HFF-Myc (cell line): ENCODE measurements at regions not wholly inside any gene's neighbourhood (a gene's known extent, or its start where the extent isn't known, plus 50 kb on each side); places are given as distances from the start of the nearest gene placed in this dataset.

ENCODE experiments used
- DNase-seq: peaks from one replicate; pipeline ENCODE4 v3.0.0-alpha.2; 2011; ENCODE audit warnings: low read depth; ENCODE audit errors: extremely low read depth
- H3K4me3 ChIP-seq: replicated peaks from 2 replicates; pipeline ENCODE4 v1.5.1; 2011; ENCODE audit warnings: low read depth, mild to moderate bottlenecking, control low read depth, low read length
- TF ChIP-seq, protein P1 (sequence below): IDR thresholded peaks from 2 replicates; pipeline ENCODE4 v1.5.1; 2012; ENCODE audit warnings: mild to moderate bottlenecking, low read depth, low read length, control low read depth; ENCODE audit errors: missing control alignments

DNA sequence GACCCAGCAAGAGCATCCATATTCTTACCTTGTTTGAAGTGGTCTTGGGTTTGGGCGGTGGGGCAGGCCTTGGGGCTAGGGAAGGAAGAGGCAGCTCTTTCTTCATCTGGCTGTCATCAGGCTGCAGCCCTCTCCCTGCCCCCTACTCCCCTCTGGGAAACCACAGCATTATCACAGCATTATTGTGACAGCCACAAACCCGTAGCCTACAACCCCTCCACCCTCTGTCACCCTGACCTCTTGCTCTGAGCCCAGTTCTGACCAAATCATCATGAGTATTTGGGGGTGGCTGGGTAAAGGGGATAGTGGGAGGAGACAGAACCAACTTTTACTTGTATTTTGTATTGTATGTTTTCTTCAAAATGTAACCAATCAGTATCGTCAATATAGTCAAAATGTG is 94.3 kb upstream of the ARRDC3 start:
- TF ChIP-seq, protein P1, sequence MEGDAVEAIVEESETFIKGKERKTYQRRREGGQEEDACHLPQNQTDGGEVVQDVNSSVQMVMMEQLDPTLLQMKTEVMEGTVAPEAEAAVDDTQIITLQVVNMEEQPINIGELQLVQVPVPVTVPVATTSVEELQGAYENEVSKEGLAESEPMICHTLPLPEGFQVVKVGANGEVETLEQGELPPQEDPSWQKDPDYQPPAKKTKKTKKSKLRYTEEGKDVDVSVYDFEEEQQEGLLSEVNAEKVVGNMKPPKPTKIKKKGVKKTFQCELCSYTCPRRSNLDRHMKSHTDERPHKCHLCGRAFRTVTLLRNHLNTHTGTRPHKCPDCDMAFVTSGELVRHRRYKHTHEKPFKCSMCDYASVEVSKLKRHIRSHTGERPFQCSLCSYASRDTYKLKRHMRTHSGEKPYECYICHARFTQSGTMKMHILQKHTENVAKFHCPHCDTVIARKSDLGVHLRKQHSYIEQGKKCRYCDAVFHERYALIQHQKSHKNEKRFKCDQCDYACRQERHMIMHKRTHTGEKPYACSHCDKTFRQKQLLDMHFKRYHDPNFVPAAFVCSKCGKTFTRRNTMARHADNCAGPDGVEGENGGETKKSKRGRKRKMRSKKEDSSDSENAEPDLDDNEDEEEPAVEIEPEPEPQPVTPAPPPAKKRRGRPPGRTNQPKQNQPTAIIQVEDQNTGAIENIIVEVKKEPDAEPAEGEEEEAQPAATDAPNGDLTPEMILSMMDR = no peak
- H3K4me3 ChIP-seq = no peak overlapping the region

DNA sequence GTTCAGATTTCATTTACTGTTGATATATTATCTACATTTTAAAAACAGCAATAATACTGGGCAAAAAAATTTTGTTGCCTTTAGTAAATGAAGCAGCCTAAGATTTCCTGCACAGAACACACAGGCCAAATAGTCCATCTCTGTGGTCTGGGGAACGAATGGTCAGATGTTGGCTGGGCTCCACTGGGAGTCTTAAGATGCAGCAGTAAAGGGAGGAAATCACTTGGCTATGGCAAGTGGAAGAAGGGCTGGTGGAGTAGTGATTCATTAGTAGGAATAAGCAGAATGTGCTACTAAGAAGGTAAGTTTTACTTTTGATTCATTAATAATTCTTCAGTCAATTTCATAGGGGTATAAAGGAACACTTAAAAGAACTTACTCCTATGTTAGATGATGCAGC is 91.1 kb upstream of the ARRDC3 start:
- TF ChIP-seq, protein P1 = no peak
- DNase-seq = no peak
- no peak overlapping the region for H3K4me3 ChIP-seq

More for the DNA sequence above, 94.3 kb upstream of the ARRDC3 start:
- no peak for DNase-seq

DNA sequence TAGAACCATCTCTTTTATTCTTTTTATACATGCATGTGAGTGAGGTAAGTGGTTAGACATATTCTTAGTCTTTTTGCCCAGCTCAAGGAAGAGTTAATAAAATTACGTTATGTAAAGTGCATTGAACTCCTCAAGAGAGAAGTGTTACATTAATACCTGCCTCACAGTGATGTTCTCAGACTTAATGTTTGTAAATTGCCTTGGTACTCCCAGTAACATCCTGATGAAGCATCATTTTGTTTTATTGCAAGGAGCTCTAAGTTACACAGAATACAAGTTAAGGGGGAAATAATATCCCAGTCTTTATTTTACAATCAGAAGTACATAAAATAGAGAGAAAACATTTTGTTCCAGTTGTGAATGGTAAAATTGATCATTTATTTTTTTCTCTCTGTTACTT is 89.5 kb upstream of the ARRDC3 start:
- TF ChIP-seq, protein P1 = no peak
- DNase-seq = no peak
- H3K4me3 ChIP-seq = no peak overlapping the region

DNA sequence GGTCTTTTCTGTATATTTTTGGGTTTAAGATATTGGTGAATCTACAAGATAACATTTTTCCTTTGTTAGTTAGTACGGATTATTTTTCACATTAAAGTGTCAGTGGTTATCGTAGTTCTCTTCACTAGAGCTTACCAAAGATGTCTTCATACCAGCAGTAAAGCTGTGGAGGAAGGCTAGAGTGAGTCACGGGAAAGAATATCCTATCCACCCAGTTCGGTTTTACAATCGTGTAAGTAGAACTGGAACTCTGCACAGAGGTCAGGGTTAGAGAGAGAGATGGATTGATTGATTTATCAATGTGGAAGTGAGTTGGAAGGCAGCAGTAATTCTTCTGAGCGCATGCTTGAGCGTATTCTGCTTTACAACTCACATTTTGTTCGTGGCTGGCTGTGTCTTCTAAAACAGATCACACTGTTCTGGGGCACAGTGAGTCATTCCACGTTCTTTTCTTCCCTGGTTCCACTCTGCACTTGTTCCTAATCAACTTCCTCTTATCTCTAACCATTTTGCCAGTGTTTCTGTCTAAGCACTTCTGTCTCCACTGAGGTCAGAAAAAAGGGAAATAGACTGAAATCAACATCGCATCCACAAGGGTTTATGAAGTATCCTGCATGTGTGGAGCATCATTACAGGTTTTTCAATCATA is 86.5 kb upstream of the ARRDC3 start:
- H3K4me3 ChIP-seq = no peak overlapping the region
- DNase-seq = no peak
- TF ChIP-seq, protein P1 = no peak

DNA sequence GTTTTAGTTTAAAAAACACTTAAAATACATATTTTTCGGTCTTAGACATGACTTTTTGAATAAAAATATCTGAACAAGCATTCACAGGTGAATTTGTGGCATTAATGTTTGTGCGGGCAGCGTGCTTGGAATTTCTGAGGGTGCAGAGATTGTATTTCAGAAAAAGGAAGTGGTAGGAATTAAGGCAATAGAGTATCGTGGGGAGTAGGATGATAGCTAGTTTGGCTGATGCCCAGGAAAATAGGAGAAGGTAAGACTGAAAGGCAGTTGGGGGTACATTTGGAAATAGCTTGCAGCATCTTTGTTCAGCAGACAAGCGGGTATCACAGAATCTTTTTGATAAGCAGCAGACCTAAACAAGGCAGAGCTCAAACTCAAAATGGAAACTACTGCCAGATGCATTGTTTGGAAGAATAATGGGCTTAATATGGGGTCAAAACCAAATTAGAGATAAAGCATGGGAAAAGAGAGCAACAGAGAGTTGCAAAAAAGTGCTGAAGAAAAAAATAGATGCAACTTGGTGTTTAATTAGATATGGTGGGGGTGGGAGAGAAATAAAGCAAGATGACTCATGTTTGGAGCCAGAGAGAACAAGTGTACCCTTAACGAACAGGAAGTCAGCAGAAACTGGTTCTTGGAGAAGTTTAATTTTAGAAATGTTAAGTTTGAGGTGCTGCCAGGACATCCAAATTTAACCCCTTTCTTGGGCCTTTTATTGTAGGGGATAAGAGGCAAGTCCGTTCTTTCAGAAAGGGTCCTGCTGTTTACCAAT is 85.7 kb upstream of the ARRDC3 start:
- no peak for DNase-seq
- TF ChIP-seq, protein P1 = no peak
- H3K4me3 ChIP-seq = no peak overlapping the region

DNA sequence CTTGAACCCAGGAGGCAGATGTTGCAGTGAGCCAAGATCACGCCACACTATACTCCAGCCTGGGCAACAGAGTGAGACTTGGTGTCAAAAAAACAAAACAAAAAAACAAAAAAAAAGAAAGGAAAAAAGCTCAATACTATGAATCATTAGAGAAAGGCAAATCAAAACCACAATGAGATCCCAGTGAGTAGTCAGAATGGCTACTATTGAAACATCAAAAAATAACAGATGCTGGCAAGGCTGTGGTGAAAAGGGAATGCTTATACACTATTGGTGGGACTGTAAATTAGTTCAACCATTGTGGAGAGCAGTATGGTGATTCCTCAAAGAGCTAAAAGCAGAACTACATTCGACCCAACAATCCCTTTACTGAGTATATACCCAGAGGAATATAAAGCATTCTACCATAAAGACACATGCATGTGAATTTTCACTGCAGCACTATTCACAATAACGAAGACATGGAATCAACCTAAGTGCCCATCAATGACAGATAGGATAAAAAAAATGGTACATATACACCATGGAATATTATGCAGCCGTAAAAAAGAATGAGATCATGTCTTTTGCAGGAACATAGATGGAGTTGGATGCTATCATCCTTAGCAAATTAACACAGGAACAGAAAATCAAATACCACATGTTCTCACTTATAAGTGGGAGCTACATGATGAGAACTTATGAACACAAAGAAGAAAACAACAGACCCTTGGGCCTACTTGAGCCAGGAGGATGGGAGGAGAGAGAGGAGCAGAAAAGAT is 81.9 kb upstream of the ARRDC3 start:
- no peak overlapping the region for H3K4me3 ChIP-seq
- no peak for DNase-seq
- TF ChIP-seq, protein P1 = no peak
